Nephron progenitor cell (in vitro differentiated cells): ENCODE measurements at regions not wholly inside any gene's neighbourhood (a gene's known extent, or its start where the extent isn't known, plus 50 kb on each side); places are given as distances from the start of the nearest gene placed in this dataset.

ENCODE experiments used
- DNase-seq: peaks from one replicate; pipeline ENCODE4 v3.0.0; 2021
- H3K27ac Mint-ChIP-seq: 2 replicates; pipeline ENCODE4 v1.8.0; 2021; ENCODE audit warnings: mild to moderate bottlenecking, moderate library complexity, mixed read lengths
- H3K27me3 Mint-ChIP-seq: 2 replicates; pipeline ENCODE4 v1.8.0; 2021; ENCODE audit warnings: mild to moderate bottlenecking, low read depth, mixed read lengths; ENCODE audit not compliant: poor library complexity
- H3K36me3 Mint-ChIP-seq: 2 replicates; pipeline ENCODE4 v1.8.0; 2021; ENCODE audit warnings: low read depth, mixed read lengths
- H3K4me1 Mint-ChIP-seq: 2 replicates; pipeline ENCODE4 v1.8.0; 2021; ENCODE audit warnings: mixed read lengths
- H3K4me3 Mint-ChIP-seq: 2 replicates; pipeline ENCODE4 v1.8.0; 2021; ENCODE audit warnings: mild to moderate bottlenecking, moderate library complexity, mixed read lengths
- H3K9me3 Mint-ChIP-seq: 2 replicates; pipeline ENCODE4 v1.8.0; 2021; ENCODE audit warnings: mild to moderate bottlenecking, moderate library complexity, mixed read lengths
- CTCF ChIP-seq: fragments of 200-600 bp; sonication (generic); IDR thresholded peaks from 2 replicates; pipeline ENCODE4 v1.5.0; 2021; ENCODE audit warnings: antibody characterized with exemption

GRCh38 chr3:643376-643775 lies 446.8 kb downstream of the CHL1 start:
- DNase-seq: no peak
- TF ChIP-seq CTCF: no peak
- Mint-ChIP-seq H3K27me3 (peaks cover 4% of the 10 kb centered on the region), H3K36me3 (no peaks in the 10 kb centered on the region), H3K9me3 (no peaks in the 10 kb centered on the region), H3K27ac (no peak overlapping the region), H3K4me3 (no peak overlapping the region), H3K4me1 (no peaks in the 10 kb centered on the region)

- TF ChIP-seq CTCF: no peak
- Mint-ChIP-seq H3K4me1 (no peaks in the 10 kb centered on the region), H3K36me3 (no peaks in the 10 kb centered on the region), H3K4me3 (no peak overlapping the region), H3K27ac (no peak overlapping the region), H3K9me3 (no peaks in the 10 kb centered on the region), H3K27me3 (no peaks in the 10 kb centered on the region)
- no peak for DNase-seq
These were observed 437.0 kb upstream of the CNTN6 start for GRCh38 chr3:655824-656223.

GRCh38 chr3:661356-661755 lies 431.5 kb upstream of the CNTN6 start:
- no peaks in the 10 kb centered on the region for H3K4me1 Mint-ChIP-seq
- no peak overlapping the region for H3K27ac Mint-ChIP-seq
- H3K4me3 Mint-ChIP-seq: no peak overlapping the region
- H3K9me3 Mint-ChIP-seq: no peaks in the 10 kb centered on the region
- DNase-seq: no peak
- TF ChIP-seq CTCF: no peak
- no peaks in the 10 kb centered on the region for H3K36me3 Mint-ChIP-seq
- H3K27me3 Mint-ChIP-seq: no peaks in the 10 kb centered on the region

GRCh38 chr3:674116-674515 lies 418.7 kb upstream of the CNTN6 start:
- Mint-ChIP-seq H3K9me3 (peaks cover 8% of the 10 kb centered on the region), H3K27ac (no peak overlapping the region), H3K4me1 (no peaks in the 10 kb centered on the region), H3K4me3 (no peak overlapping the region), H3K27me3 (peaks cover 3% of the 10 kb centered on the region), H3K36me3 (no peaks in the 10 kb centered on the region)
- TF ChIP-seq CTCF: no peak
- DNase-seq: no peak

GRCh38 chr3:675846-676245 lies 417.0 kb upstream of the CNTN6 start:
- no peak for TF ChIP-seq CTCF
- no peak for DNase-seq
- no peaks in the 10 kb centered on the region for H3K4me1 Mint-ChIP-seq
- no peak overlapping the region for H3K4me3 Mint-ChIP-seq
- no peaks in the 10 kb centered on the region for H3K36me3 Mint-ChIP-seq
- H3K9me3 Mint-ChIP-seq: peaks cover 8% of the 10 kb centered on the region
- peaks cover 3% of the 10 kb centered on the region for H3K27me3 Mint-ChIP-seq
- no peak overlapping the region for H3K27ac Mint-ChIP-seq

- no peaks in the 10 kb centered on the region for H3K9me3 Mint-ChIP-seq
- no peak overlapping the region for H3K27ac Mint-ChIP-seq
- H3K4me1 Mint-ChIP-seq: no peaks in the 10 kb centered on the region
- no peak for TF ChIP-seq CTCF
- H3K4me3 Mint-ChIP-seq: no peak overlapping the region
- no peaks in the 10 kb centered on the region for H3K36me3 Mint-ChIP-seq
- no peak for DNase-seq
- H3K27me3 Mint-ChIP-seq: peaks cover 3% of the 10 kb centered on the region
These were observed 409.1 kb upstream of the CNTN6 start for GRCh38 chr3:683770-684169.
